Chondrocyte (in vitro differentiated cells): ENCODE measurements at regions not wholly inside any gene's neighbourhood (a gene's known extent, or its start where the extent isn't known, plus 50 kb on each side); places are given as distances from the start of the nearest gene placed in this dataset.

ENCODE experiments used
- DNase-seq: peaks from one replicate; pipeline ENCODE4 v3.0.0; 2021; ENCODE audit warnings: mixed read lengths, low spot score
- H3K27ac Mint-ChIP-seq: one replicate; pipeline ENCODE4 v1.8.0; 2021; ENCODE audit warnings: mild to moderate bottlenecking, moderate library complexity, mixed read lengths; ENCODE audit not compliant: unreplicated experiment
- H3K27me3 Mint-ChIP-seq: 2 replicates; pipeline ENCODE4 v1.8.0; 2021; ENCODE audit warnings: low read depth, mixed read lengths
- H3K36me3 Mint-ChIP-seq: 2 replicates; pipeline ENCODE4 v1.8.0; 2021; ENCODE audit warnings: low read depth, mixed read lengths
- H3K4me1 Mint-ChIP-seq: 2 replicates; pipeline ENCODE4 v1.8.0; 2021; ENCODE audit warnings: low read depth, mild to moderate bottlenecking, mixed read lengths
- H3K4me3 Mint-ChIP-seq: one replicate; pipeline ENCODE4 v1.8.0; 2021; ENCODE audit warnings: mild to moderate bottlenecking, moderate library complexity, mixed read lengths; ENCODE audit not compliant: unreplicated experiment
- H3K9me3 Mint-ChIP-seq: 2 replicates; pipeline ENCODE4 v1.8.0; 2021; ENCODE audit warnings: low read depth, mixed read lengths
- CTCF ChIP-seq: fragments of 200-600 bp; sonication (generic); IDR thresholded peaks from 2 replicates; pipeline ENCODE4 v1.5.0; 2021; ENCODE audit warnings: antibody characterized with exemption, mild to moderate bottlenecking, moderate library complexity

DNA sequence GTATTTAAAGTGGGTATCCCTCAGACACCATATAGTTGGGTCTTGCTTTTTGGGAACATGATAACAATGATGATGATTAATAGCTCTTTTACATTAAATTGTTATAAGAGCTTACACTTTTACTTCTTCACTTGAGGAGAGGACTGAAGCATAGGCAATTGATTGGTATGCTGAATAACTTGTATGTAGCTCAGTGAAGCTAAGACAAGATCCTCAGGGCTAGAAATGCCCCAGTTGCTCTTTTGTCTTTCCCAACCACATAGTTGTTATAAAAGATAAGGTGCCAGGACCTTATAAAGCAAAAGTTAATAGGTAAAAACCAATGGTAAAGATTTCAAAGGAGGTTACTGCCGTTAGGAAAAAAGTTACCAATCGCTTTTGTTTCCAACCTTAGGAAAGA lies 123.4 kb downstream of the KCNK1 start:
- Mint-ChIP-seq H3K27me3 (no peaks in the 10 kb centered on the region), H3K4me1 (no peaks in the 10 kb centered on the region), H3K27ac (no peak overlapping the region), H3K4me3 (no peak overlapping the region), H3K9me3 (no peaks in the 10 kb centered on the region), H3K36me3 (no peaks in the 10 kb centered on the region)
- DNase-seq: no peak
- no peak for TF ChIP-seq CTCF

GRCh38 chr1:233738396-233738795 lies 124.5 kb downstream of the KCNK1 start:
- Mint-ChIP-seq H3K27me3 (no peaks in the 10 kb centered on the region), H3K9me3 (no peaks in the 10 kb centered on the region), H3K4me1 (no peaks in the 10 kb centered on the region), H3K4me3 (no peak overlapping the region), H3K36me3 (no peaks in the 10 kb centered on the region), H3K27ac (no peak overlapping the region)
- no peak for DNase-seq
- no peak for TF ChIP-seq CTCF

DNA sequence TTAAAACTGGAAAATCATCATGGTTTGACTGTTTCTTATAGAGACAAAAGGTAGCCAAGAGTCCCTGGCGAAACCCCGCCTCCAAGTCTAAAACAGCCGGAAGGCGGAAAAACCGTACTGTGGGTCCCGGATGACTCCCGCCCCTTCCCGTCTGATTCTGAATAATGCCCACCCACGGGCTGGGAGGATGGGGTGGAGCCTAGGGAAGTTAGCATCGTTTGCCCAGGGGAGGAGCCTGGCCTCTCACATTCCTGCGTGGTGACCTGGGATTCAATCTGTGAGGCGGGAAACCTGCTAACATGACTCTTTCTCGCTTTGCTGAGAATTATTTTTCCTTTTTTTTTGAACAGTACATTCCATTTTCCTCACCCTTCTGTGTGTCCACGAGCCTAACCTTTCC lies 124.9 kb downstream of the KCNK1 start:
- Mint-ChIP-seq H3K4me1 (no peaks in the 10 kb centered on the region), H3K27ac (no peak overlapping the region), H3K36me3 (no peaks in the 10 kb centered on the region), H3K27me3 (no peaks in the 10 kb centered on the region), H3K4me3 (no peak overlapping the region), H3K9me3 (no peaks in the 10 kb centered on the region)
- TF ChIP-seq CTCF: no peak
- no peak for DNase-seq

DNA sequence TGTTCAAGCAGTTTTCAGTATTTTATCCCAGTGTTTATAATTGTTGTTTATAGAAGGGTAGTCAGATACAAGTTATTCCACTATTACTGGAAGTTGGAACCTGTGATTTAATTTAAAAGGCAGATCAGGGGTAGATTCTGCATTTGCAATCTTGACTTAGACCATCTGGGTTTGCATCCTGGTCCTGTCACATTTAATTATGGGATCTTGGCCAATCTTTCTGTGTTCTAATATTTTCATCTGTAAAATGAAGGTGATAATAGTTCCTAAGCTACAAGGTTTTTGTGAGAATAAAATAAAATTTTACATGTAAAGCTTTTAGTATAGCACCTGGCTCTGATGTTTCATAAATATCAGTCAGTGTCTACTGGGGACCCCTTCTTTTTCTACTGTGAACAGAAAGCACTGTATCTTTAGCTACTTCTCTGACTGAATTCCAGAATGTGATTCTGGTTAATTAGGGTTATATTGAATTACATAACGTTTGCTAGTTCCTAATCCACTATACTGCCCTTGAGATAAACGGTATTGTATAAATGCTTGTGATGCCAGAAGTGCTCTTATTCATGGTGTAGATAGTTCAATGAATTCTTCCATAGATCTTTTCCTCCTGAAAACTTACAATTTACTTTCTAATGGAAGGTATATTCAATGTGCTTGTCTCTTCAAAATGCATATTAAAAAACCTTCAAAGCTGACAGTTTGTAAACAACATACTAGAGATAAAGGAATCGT lies 131.0 kb downstream of the KCNK1 start:
- Mint-ChIP-seq H3K36me3 (no peaks in the 10 kb centered on the region), H3K9me3 (peaks cover 3% of the 10 kb centered on the region), H3K27me3 (peaks cover 2% of the 10 kb centered on the region), H3K4me1 (no peaks in the 10 kb centered on the region), H3K27ac (no peak overlapping the region), H3K4me3 (no peak overlapping the region)
- TF ChIP-seq CTCF: no peak
- no peak for DNase-seq

DNA sequence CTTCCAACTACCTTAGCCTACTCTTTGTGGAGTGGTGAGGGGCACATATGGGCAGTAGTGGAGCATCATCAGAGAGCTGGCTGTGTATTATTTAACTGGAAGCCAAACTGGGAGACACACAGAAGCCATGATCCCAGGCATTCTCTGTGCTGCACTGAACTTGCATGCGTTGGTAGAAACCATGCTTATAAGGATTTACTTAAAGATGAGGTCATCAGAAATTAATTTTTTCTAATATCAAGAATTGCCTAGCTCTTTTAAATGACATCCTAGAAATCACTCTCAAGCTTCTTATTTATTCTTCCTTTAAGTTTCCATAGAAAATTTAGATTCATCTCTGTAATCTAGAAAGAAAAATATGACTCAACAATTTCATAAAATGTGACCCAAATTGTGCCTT lies 136.2 kb downstream of the KCNK1 start:
- no peak for TF ChIP-seq CTCF
- Mint-ChIP-seq H3K27ac (no peak overlapping the region), H3K36me3 (no peaks in the 10 kb centered on the region)

More for the DNA sequence above, 136.2 kb downstream of the KCNK1 start:
- H3K4me1 Mint-ChIP-seq: no peaks in the 10 kb centered on the region
- peaks cover 3% of the 10 kb centered on the region for H3K9me3 Mint-ChIP-seq
- DNase-seq: no peak
- H3K4me3 Mint-ChIP-seq: no peak overlapping the region
- no peaks in the 10 kb centered on the region for H3K27me3 Mint-ChIP-seq
